HG03460 (cell line): ENCODE measurements at regions not wholly inside any gene's neighbourhood (a gene's known extent, or its start where the extent isn't known, plus 50 kb on each side); places are given as distances from the start of the nearest gene placed in this dataset.

Experiments
- ATAC-seq: cut with Tn5 transposase; IDR thresholded peaks from one replicate; pipeline ENCODE4 v1.9.1; 2021; ENCODE audit not compliant: unreplicated experiment

DNA sequence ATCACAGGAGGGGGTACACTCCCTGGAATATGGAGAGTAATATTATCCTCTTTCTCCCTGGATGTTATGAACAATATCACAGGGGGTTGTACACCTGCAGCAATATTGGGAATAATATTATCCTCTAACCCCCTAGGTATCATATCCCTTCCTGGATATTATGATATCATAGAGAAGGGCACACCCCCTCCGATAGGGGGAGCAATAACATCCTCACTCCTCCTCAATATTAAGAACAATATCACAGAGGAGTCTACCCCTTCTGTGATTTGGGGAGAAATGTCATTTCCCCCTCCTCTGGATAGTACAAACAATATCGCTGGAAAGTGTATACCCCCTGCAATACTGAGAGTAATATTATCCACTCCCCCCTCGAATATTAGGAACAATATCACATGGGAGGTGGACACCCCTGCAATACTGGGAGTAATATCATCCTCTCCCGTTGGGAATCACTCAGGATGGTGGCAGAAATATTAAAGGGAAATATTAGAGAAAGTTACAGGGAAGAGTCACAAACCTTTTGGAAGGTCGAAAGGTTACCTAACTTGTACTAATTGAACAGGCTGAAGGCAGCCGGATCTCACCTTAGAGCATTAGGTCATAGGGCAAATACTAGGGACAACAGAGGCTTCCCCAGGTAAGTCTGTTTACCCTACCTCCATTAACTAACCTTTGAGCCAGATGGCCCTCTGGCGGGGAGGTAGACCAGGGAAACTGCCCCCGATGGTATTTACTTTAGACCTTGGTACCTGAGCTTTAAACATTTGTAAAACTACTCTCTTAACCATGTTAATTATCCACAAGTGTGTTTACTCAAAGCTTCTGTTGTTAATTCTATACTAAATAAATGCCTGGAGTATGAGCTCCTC, 57.5 kb upstream of the FREM1 start:
- no peak for ATAC-seq

- ATAC-seq = no peak
These were observed 52.1 kb upstream of the FREM1 start for GRCh38 chr9:14962193-14962882.

GRCh38 chr9:14961372-14962068, 51.3 kb upstream of the FREM1 start:
- no peak for ATAC-seq

DNA sequence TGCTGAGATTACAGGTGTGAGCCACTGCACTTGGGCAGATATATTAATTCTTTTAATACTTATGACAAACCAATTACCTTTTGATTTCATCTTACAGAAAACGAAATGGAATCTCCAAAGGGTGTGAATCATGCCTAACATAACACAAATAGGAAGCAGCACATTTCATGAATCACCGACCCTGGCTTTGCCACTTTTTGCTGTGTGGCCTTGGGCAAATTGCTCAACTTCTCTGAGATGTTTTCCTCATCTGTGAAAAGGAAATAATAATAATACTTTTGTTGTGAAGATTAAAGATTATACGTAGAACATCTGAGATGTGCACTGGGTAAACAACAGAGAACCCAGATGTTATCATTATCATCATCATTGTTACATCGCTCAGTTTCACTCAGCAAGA, 50.7 kb upstream of the FREM1 start:
- no peak for ATAC-seq
